Stomach (tissue), 4 donors: ENCODE measurements at regions not wholly inside any gene's neighbourhood (a gene's known extent, or its start where the extent isn't known, plus 50 kb on each side); places are given as distances from the start of the nearest gene placed in this dataset.
"Not testable (repeated sequence)": the region's sequence is repeated elsewhere in the genome, so short reads cannot be mapped to it uniquely, and the experiment has no call there.

ENCODE experiments used
- CTCF ChIP-seq, 7 experiments: fragments of 450-650 bp in 4 of 7; fragments of 200-600 bp in 3 of 7; sonication (generic) in 3 of 7; IDR thresholded peaks; one replicate each; pipeline ENCODE4 v1.5.1; 2016 to 2019; ENCODE audit warnings: antibody characterized with exemption in 7 of 7, control low read depth in 2 of 7, mild to moderate bottlenecking in 1 of 7
- POLR2AphosphoS5 ChIP-seq, 3 donors: sonication (generic); formaldehyde crosslinking; IDR thresholded peaks; one replicate each; pipeline ENCODE4 v1.6.1; 2016; ENCODE audit warnings: antibody characterized with exemption in 3 of 3

GRCh38 chr20:53663521-53663920 lies 69.9 kb upstream of the ZNF217 start:
- TF ChIP-seq CTCF, POLR2AphosphoS5 (IDR thresholded peaks at IDR 0.05): not testable (repeated sequence)
